Hematopoietic multipotent progenitor cell (in vitro differentiated cells): ENCODE measurements at regions not wholly inside any gene's neighbourhood (a gene's known extent, or its start where the extent isn't known, plus 50 kb on each side); places are given as distances from the start of the nearest gene placed in this dataset.

ENCODE experiments used
- DNase-seq, 3 donors: peaks; one replicate each; pipeline ENCODE4 v3.0.0-alpha.2; 2011 to 2015; ENCODE audit warnings: low read depth in 2 of 3, low spot score in 2 of 3

- DNase-seq, result no peak
These were observed 54.3 kb downstream of the TMEM215 start for GRCh38 chr9:32837551-32838058.

GRCh38 chr9:32839013-32839885 lies 55.9 kb downstream of the TMEM215 start:
- DNase-seq, result no peak

GRCh38 chr9:32841314-32841713 lies 58.0 kb downstream of the TMEM215 start:
- peak in 1 of 3 donors; percentile 4 for DNase-seq

GRCh38 chr9:32843295-32843694 lies 60.0 kb downstream of the TMEM215 start:
- no peak for DNase-seq

- no peak for DNase-seq
These were observed 60.9 kb downstream of the TMEM215 start for GRCh38 chr9:32844259-32844658.

- DNase-seq, result no peak
These were observed 70.9 kb downstream of the TMEM215 start for GRCh38 chr9:32854271-32854670.

- no peak for DNase-seq
These were observed 72.4 kb downstream of the TMEM215 start for GRCh38 chr9:32855752-32856151.

GRCh38 chr9:32863291-32863690 lies 80.0 kb downstream of the TMEM215 start:
- DNase-seq, result no peak

- DNase-seq, result no peak
These were observed 81.6 kb downstream of the TMEM215 start for GRCh38 chr9:32864971-32865370.

- no peak for DNase-seq
These were observed 82.9 kb downstream of the TMEM215 start for GRCh38 chr9:32866273-32866672.

- no peak for DNase-seq
These were observed 83.7 kb downstream of the TMEM215 start for GRCh38 chr9:32867026-32867425.

GRCh38 chr9:32867601-32868204 lies 84.4 kb downstream of the TMEM215 start:
- DNase-seq, result no peak

GRCh38 chr9:32869404-32869803 lies 86.1 kb downstream of the TMEM215 start:
- no peak for DNase-seq

- no peak for DNase-seq
These were observed 89.8 kb downstream of the TMEM215 start for GRCh38 chr9:32873131-32873530.

GRCh38 chr9:32873553-32873952 lies 90.2 kb downstream of the TMEM215 start:
- no peak for DNase-seq

GRCh38 chr9:32875242-32875641 lies 91.9 kb downstream of the TMEM215 start:
- no peak for DNase-seq

- no peak for DNase-seq
These were observed 92.4 kb downstream of the TMEM215 start for GRCh38 chr9:32875748-32876147.

- no peak for DNase-seq
These were observed 93.8 kb downstream of the TMEM215 start for GRCh38 chr9:32877103-32877502.

- DNase-seq, result no peak
These were observed 94.4 kb downstream of the TMEM215 start for GRCh38 chr9:32877639-32878217.

GRCh38 chr9:32879335-32879734 lies 96.0 kb downstream of the TMEM215 start:
- DNase-seq, result no peak

- no peak for DNase-seq
These were observed 98.6 kb downstream of the TMEM215 start for GRCh38 chr9:32881948-32882347.

GRCh38 chr9:32882705-32883104 lies 99.4 kb downstream of the TMEM215 start:
- DNase-seq, result no peak
